NCI-H1092 (cell line): ENCODE measurements at regions not wholly inside any gene's neighbourhood (a gene's known extent, or its start where the extent isn't known, plus 50 kb on each side); places are given as distances from the start of the nearest gene placed in this dataset.

Experiments used
- DNase-seq: peaks from one replicate; lab custom pipeline; 2025; lab: John Stamatoyannopoulos, UW

- no peak for DNase-seq
Measured at GRCh38 chr13:84049443-84050219, 167.4 kb upstream of the SLITRK1 start.

GRCh38 chr13:84044805-84045204 lies 162.5 kb upstream of the SLITRK1 start:
- DNase-seq, result no peak

GRCh38 chr13:84038001-84038400 lies 155.7 kb upstream of the SLITRK1 start:
- no peak for DNase-seq

GRCh38 chr13:84032116-84032515 lies 149.8 kb upstream of the SLITRK1 start:
- no peak for DNase-seq

- DNase-seq, result no peak
Measured at GRCh38 chr13:84031120-84031519, 148.8 kb upstream of the SLITRK1 start.

GRCh38 chr13:84029396-84029795 lies 147.1 kb upstream of the SLITRK1 start:
- DNase-seq, result no peak

- DNase-seq, result no peak
Measured at GRCh38 chr13:84025824-84026223, 143.6 kb upstream of the SLITRK1 start.

GRCh38 chr13:83996415-83996814 lies 114.1 kb upstream of the SLITRK1 start:
- no peak for DNase-seq

- DNase-seq, result no peak
Measured at GRCh38 chr13:83995930-83996329, 113.7 kb upstream of the SLITRK1 start.

GRCh38 chr13:83992566-83993358 lies 110.5 kb upstream of the SLITRK1 start:
- DNase-seq, result no peak

GRCh38 chr13:83987394-83987793 lies 105.1 kb upstream of the SLITRK1 start:
- no peak for DNase-seq

- DNase-seq, result no peak
Measured at GRCh38 chr13:83984793-83985192, 102.5 kb upstream of the SLITRK1 start.

- DNase-seq, result no peak
Measured at GRCh38 chr13:83980331-83980730, 98.1 kb upstream of the SLITRK1 start.

GRCh38 chr13:83975655-83976165 lies 93.4 kb upstream of the SLITRK1 start:
- DNase-seq, result no peak

- no peak for DNase-seq
Measured at GRCh38 chr13:83958531-83958930, 76.3 kb upstream of the SLITRK1 start.

GRCh38 chr13:83955011-83955410 lies 72.7 kb upstream of the SLITRK1 start:
- no peak for DNase-seq

- no peak for DNase-seq
Measured at GRCh38 chr13:83953916-83954315, 71.6 kb upstream of the SLITRK1 start.

GRCh38 chr13:83950293-83950692 lies 68.0 kb upstream of the SLITRK1 start:
- DNase-seq, result no peak

- DNase-seq, result no peak
Measured at GRCh38 chr13:83943530-83944279, 61.4 kb upstream of the SLITRK1 start.

GRCh38 chr13:83941701-83942335 lies 59.5 kb upstream of the SLITRK1 start:
- no peak for DNase-seq

GRCh38 chr13:83940742-83941141 lies 58.5 kb upstream of the SLITRK1 start:
- DNase-seq, result no peak

- DNase-seq, result no peak
Measured at GRCh38 chr13:83937579-83937978, 55.3 kb upstream of the SLITRK1 start.
